Stimulated activated naive CD8-positive, alpha-beta T cell treated with anti-CD3 and anti-CD28 coated beads, Interleukin-15, Interleukin-2, amounts not matched to agents 100 ng/mL and 50 ng/mL, for 24 hours (primary cell): ENCODE measurements at regions not wholly inside any gene's neighbourhood (a gene's known extent, or its start where the extent isn't known, plus 50 kb on each side); places are given as distances from the start of the nearest gene placed in this dataset.
"Not testable (repeated sequence)": the region's sequence is repeated elsewhere in the genome, so short reads cannot be mapped to it uniquely, and the experiment has no call there.

Experiments used
- H3K27ac Mint-ChIP-seq: one replicate; pipeline ENCODE4 v1.8.0; 2021; ENCODE audit warnings: mild to moderate bottlenecking, mixed read lengths
- H3K27me3 Mint-ChIP-seq: one replicate; pipeline ENCODE4 v1.8.0; 2021; ENCODE audit warnings: mixed read lengths
- H3K36me3 Mint-ChIP-seq: one replicate; pipeline ENCODE4 v1.8.0; 2021; ENCODE audit warnings: low read depth, mixed read lengths
- H3K4me1 Mint-ChIP-seq: one replicate; pipeline ENCODE4 v1.8.0; 2021; ENCODE audit warnings: low read depth, mixed read lengths
- H3K4me3 Mint-ChIP-seq: one replicate; pipeline ENCODE4 v1.8.0; 2021; ENCODE audit warnings: mild to moderate bottlenecking, mixed read lengths
- H3K9me3 Mint-ChIP-seq: one replicate; pipeline ENCODE4 v1.8.0; 2021; ENCODE audit warnings: mixed read lengths

DNA sequence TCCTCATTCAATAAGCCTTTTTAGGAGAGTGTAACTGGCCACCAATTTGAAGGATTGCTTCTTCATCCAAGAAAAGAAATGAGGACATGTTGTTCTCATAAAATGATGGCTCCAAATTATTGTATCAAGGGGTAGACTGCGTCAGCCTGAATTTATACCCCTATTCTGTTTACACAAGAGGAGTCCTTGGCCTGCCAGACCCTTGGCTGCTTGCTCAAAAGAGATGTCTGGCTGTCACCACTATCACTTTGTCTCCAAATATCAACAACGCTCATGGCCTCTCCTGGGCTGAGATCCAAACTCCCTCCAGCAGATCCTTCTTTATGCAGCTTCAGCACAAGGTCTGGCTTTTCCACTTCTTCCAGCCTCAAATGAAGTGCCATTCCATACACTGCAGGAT is 127.9 kb downstream of the OR13H1 start:
- no peaks in the 10 kb centered on the region for H3K4me1 Mint-ChIP-seq
- H3K36me3 Mint-ChIP-seq, result no peaks in the 10 kb centered on the region
- no peak overlapping the region for H3K4me3 Mint-ChIP-seq
- no peaks in the 10 kb centered on the region for H3K27me3 Mint-ChIP-seq
- no peaks in the 10 kb centered on the region for H3K9me3 Mint-ChIP-seq
- H3K27ac Mint-ChIP-seq, result no peak overlapping the region

DNA sequence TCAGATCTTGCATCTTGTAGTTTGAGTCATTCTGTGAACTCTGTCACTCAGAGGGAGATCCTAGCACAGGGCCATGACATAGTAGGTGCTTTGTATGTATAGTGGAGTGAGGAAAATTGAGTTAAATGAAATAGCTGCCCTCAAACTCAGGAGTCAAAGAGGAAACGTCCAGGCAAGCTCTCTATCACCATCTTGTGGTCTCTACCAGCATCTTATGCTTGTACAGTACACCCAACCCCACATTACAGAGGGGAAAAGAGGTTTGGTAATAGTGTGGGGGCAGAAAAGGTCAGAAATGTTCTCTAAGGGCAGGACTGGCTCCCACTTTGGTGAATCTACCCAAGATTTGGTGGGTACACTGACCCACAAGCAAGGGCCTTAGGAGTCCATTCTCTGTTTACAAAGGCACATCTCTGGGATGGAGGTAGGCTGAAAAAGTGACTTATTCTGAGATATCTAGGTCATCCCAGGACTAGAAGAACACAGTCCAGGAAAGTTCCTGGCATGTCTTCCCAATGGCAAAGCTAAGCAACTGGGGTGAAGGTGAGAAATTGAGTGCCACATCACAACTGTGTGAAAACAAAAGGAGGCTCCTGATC is 131.8 kb downstream of the OR13H1 start:
- Mint-ChIP-seq H3K9me3 (no peaks in the 10 kb centered on the region), H3K4me3 (no peak overlapping the region), H3K27ac (no peak overlapping the region), H3K4me1 (no peaks in the 10 kb centered on the region), H3K27me3 (no peaks in the 10 kb centered on the region), H3K36me3 (no peaks in the 10 kb centered on the region)

DNA sequence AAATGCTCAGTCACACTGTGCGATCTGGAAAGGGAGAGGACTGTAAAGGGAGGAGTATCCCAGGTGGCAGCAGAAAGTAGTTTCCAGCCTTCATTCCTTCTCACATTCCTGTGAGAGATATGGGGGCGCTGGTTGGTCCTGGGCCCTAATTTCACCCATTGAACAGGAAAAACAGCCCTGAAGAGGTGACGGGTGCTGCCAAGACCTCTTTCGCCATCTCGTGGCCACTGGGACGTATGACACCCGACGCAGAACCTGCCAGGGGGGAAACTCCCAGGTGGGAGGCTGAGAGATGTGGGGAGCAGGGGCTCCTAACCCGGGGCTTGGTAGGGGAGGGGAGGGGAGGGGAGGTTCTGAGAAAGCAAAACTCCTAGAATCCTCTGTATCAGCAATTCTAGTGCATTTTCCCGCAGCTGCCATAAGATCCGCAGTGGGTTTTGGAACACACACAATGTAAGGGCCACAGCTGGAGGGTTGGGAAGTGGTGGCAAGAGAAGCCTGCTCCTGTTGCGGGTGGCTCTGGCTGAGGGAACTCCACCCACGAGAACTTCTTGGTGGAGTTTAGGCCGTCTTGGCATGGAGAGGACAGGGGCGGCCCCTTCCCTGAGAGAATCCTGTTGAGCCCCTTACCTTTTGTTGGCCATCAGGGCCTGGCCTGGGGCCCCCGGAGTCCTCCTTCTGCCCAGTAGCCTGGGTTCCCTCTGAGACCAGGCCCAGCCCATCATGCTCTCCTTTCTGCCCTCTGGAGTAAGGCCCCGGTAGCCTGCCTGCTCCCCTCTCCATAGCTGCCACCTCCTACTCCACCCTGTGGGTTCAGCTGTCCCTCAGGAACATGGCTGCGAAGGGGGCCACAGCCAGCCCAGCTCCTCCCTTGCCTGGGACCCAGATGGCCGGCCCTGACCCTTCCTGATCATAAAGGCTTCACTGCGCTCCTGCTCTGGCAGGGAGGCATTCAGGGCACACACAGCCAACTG is 134.1 kb downstream of the OR13H1 start:
- no peaks in the 10 kb centered on the region for H3K4me1 Mint-ChIP-seq
- no peaks in the 10 kb centered on the region for H3K36me3 Mint-ChIP-seq
- H3K4me3 Mint-ChIP-seq, result no peak overlapping the region
- H3K27me3 Mint-ChIP-seq, result no peaks in the 10 kb centered on the region
- no peak overlapping the region for H3K27ac Mint-ChIP-seq
- no peaks in the 10 kb centered on the region for H3K9me3 Mint-ChIP-seq

GRCh38 chrX:131682735-131683134 is 138.9 kb downstream of the OR13H1 start:
- not testable (repeated sequence) for H3K4me1 Mint-ChIP-seq, H3K27me3 Mint-ChIP-seq

GRCh38 chrX:131693359-131693758 is 149.5 kb downstream of the OR13H1 start:
- no peaks in the 10 kb centered on the region for H3K36me3 Mint-ChIP-seq
- H3K9me3 Mint-ChIP-seq, result no peaks in the 10 kb centered on the region
- no peaks in the 10 kb centered on the region for H3K4me1 Mint-ChIP-seq
- H3K27ac Mint-ChIP-seq, result no peak overlapping the region
- no peaks in the 10 kb centered on the region for H3K27me3 Mint-ChIP-seq
- no peak overlapping the region for H3K4me3 Mint-ChIP-seq

More at GRCh38 chrX:131682735-131683134, 138.9 kb downstream of the OR13H1 start:
- not testable (repeated sequence) for H3K4me3 Mint-ChIP-seq, H3K27ac Mint-ChIP-seq, H3K9me3 Mint-ChIP-seq, H3K36me3 Mint-ChIP-seq

- H3K4me1 Mint-ChIP-seq, H3K4me3 Mint-ChIP-seq, H3K9me3 Mint-ChIP-seq, H3K36me3 Mint-ChIP-seq, H3K27ac Mint-ChIP-seq, H3K27me3 Mint-ChIP-seq: not testable (repeated sequence)
Measured at GRCh38 chrX:131696989-131697388, 153.1 kb downstream of the OR13H1 start.

- Mint-ChIP-seq H3K9me3 (no peaks in the 10 kb centered on the region), H3K4me3 (no peak overlapping the region), H3K4me1 (no peaks in the 10 kb centered on the region), H3K36me3 (no peaks in the 10 kb centered on the region), H3K27ac (no peak overlapping the region), H3K27me3 (no peaks in the 10 kb centered on the region)
Measured at GRCh38 chrX:131703646-131704045, 159.8 kb downstream of the OR13H1 start.

DNA sequence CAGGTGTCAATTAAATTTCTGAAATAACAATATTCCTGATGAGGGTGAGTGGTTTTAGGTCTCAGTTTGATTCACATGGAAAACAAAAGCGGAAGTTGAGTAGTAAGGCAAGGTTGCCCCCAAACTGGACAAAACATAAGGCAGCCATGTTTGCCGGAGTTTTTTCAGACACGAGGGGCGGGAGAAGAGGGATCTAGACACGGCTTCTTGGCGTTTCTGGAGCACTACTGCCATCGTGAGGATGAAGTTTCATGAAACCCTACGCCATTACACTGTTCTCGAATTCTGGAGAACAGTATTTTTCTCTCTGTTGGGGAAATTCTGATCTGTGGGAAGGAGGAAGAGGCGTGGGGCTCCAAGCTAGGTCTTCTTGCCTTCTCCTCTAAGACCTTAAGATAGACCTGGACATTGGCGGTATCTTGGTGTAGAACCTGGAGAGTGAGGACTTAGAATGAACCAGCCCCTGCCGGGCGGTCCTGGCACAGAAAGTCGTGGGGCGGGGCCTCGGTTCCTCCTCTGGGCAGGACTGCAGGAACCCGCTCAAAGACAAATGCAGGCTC is 160.3 kb downstream of the OR13H1 start:
- no peaks in the 10 kb centered on the region for H3K36me3 Mint-ChIP-seq
- no peaks in the 10 kb centered on the region for H3K27me3 Mint-ChIP-seq
- no peak overlapping the region for H3K27ac Mint-ChIP-seq
- no peaks in the 10 kb centered on the region for H3K9me3 Mint-ChIP-seq
- H3K4me3 Mint-ChIP-seq, result no peak overlapping the region
- H3K4me1 Mint-ChIP-seq, result no peaks in the 10 kb centered on the region

DNA sequence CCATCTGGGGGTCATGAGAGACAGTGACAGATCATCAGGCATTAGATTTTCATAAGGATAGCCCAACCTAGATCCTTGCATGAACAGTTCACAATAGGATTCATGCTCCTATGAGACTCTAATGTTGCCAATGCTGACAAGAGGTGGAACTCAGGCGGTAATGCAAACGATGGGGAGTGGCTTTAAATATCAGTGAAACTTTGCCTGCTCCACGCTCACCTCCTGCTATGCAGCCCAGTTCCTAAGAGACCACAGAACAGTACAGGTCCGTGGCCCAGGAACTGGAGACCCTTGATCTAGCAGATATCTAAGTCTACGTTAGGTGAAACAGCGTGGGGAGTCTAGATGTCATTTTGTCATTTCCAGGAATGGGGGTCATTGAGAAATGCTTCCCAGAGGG is 165.7 kb downstream of the OR13H1 start:
- Mint-ChIP-seq H3K27ac (no peak overlapping the region), H3K4me1 (no peaks in the 10 kb centered on the region), H3K9me3 (no peaks in the 10 kb centered on the region), H3K4me3 (no peak overlapping the region), H3K36me3 (no peaks in the 10 kb centered on the region), H3K27me3 (no peaks in the 10 kb centered on the region)

GRCh38 chrX:131711478-131711867 is 167.6 kb downstream of the OR13H1 start:
- no peak overlapping the region for H3K27ac Mint-ChIP-seq
- no peaks in the 10 kb centered on the region for H3K27me3 Mint-ChIP-seq
- H3K36me3 Mint-ChIP-seq, result no peaks in the 10 kb centered on the region
- no peaks in the 10 kb centered on the region for H3K9me3 Mint-ChIP-seq
- H3K4me3 Mint-ChIP-seq, result no peak overlapping the region
- no peaks in the 10 kb centered on the region for H3K4me1 Mint-ChIP-seq

DNA sequence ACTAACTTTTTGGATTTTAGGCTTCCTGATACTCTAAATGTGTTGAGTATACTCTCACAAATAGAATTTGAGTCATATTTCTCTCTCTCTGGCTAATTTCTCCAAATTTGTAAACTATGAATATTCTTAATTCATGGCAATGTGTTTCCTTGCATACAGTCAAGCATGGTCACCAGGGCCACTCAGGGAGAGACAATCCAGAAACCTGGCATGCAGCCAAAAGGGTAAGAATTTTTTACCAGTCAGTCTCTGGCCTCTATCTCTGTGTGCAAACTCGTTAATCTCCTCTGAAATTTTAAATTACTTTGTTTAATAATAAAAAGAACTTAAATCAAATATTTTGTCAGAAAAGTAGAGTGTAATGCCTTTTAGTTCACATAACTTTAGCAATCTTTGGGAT is 179.8 kb downstream of the OR13H1 start:
- no peaks in the 10 kb centered on the region for H3K36me3 Mint-ChIP-seq
- H3K4me3 Mint-ChIP-seq, result no peak overlapping the region
- H3K4me1 Mint-ChIP-seq, result no peaks in the 10 kb centered on the region
- no peak overlapping the region for H3K27ac Mint-ChIP-seq
- no peaks in the 10 kb centered on the region for H3K9me3 Mint-ChIP-seq
- H3K27me3 Mint-ChIP-seq, result no peaks in the 10 kb centered on the region

GRCh38 chrX:131724292-131724691 is 180.4 kb downstream of the OR13H1 start:
- Mint-ChIP-seq H3K27me3 (no peaks in the 10 kb centered on the region), H3K36me3 (no peaks in the 10 kb centered on the region), H3K9me3 (no peaks in the 10 kb centered on the region), H3K27ac (no peak overlapping the region), H3K4me3 (no peak overlapping the region), H3K4me1 (no peaks in the 10 kb centered on the region)

DNA sequence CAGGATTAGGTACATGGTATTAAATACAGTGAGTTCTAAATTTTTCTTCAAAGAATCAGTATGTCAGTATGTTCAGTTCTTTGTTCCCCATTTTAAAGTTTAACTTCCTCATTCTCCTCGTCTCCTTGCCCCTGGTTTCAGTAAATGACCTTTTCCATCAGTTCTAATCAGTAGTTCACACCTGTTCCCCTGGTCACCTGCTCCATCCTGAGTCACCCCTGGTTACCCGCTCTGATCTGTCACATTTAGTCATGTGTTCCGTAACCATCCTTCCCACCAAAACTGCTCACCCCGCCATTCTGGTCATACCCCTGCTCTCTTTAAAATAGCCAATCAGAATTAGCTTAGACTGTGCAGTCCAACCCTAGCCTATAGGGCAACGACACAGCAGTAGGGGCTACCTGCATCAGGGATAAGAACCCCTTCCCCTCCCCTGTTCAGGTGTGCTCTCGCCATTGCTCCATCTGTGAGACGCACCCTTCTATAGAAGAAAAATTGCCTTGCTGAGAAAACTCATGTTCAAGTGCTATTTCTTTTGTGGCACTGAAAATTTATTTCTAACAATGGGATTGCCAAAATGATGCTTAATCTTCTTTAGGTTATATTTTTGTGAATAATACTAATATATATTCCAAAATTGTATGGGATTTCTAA is 181.3 kb downstream of the OR13H1 start:
- Mint-ChIP-seq H3K9me3 (no peaks in the 10 kb centered on the region), H3K27me3 (no peaks in the 10 kb centered on the region), H3K27ac (peak overlapping the region; percentile 49), H3K36me3 (no peaks in the 10 kb centered on the region), H3K4me1 (no peaks in the 10 kb centered on the region), H3K4me3 (no peak overlapping the region)

DNA sequence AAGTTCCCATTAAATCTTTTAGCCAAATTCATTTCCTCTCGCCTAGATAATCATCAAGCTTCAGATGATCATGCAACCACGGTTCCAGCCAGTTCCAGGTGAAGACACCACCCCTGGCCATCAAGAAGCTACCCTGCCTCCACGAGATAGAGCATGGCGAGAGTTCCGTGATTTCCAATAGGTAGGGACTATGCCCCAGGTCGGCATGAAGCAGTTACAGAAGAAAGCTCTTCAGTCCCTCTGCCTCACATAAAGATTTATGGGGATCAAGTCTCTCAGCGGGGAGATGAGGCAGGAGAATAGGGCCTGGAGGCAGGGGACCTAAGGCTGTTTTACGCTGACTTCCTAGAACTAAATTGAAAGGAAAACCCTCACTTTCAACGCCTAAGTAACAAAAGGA is 183.9 kb downstream of the OR13H1 start:
- Mint-ChIP-seq H3K4me1 (no peaks in the 10 kb centered on the region), H3K4me3 (no peak overlapping the region), H3K27me3 (no peaks in the 10 kb centered on the region), H3K9me3 (no peaks in the 10 kb centered on the region), H3K36me3 (no peaks in the 10 kb centered on the region), H3K27ac (no peak overlapping the region)
